ENCODE measurements at regions not wholly inside any gene's neighbourhood (a gene's known extent, or its start where the extent isn't known, plus 50 kb on each side); places are given as distances from the start of the nearest gene placed in this dataset.

- Histone ChIP-seq H3K4me1 (ENCODE audit: insufficient read depth, low read length) (peaks cover 7% of the 10 kb centered on the region), H3K9ac (ENCODE audit: low read length) (no peak overlapping the region), H3K27ac (ENCODE audit: low read depth, low read length) (no peak overlapping the region), H3K79me2 (ENCODE audit: insufficient read depth, low read length) (no peaks in the 10 kb centered on the region), H3K4me2 (ENCODE audit: low read length) (no peak overlapping the region), H2AFZ (ENCODE audit: low read depth, low read length) (no peak overlapping the region), H3K36me3 (ENCODE audit: insufficient read depth, low read length) (no peaks in the 10 kb centered on the region), H3K27me3 (ENCODE audit: insufficient read depth, low read length) (no peaks in the 10 kb centered on the region), H3K4me3 (ENCODE audit: insufficient read depth, low read depth, low read length) (no peak overlapping the region), H4K20me1 (ENCODE audit: insufficient read depth, low read length) (no peaks in the 10 kb centered on the region), H3K9me3 (ENCODE audit: insufficient read depth, low read depth, low read length) (peaks cover 6% of the 10 kb centered on the region)
- H3K27ac Mint-ChIP-seq (ENCODE audit: unreplicated experiment), result no peak overlapping the region
- H3K4me1 Mint-ChIP-seq (ENCODE audit: low read depth, unreplicated experiment), result peaks cover 8% of the 10 kb centered on the region
- H3K36me3 Mint-ChIP-seq (ENCODE audit: low read depth, unreplicated experiment), result no peaks in the 10 kb centered on the region
- TF ChIP-seq CTCF (IDR thresholded peaks at IDR 0.05; ENCODE audit: insufficient read depth, low read depth, low read length), result no peak
- no peak for TF ChIP-seq EZH2 (IDR thresholded peaks at IDR 0.05; ENCODE audit: insufficient read depth, low read length)
- peaks cover 2% of the 10 kb centered on the region for H3K27me3 Mint-ChIP-seq (ENCODE audit: low read depth, unreplicated experiment)
- no peak for DNase-seq (ENCODE audit: low read depth)
- FAIRE-seq, result no peak
- peaks cover 7% of the 10 kb centered on the region for H3K9me3 Mint-ChIP-seq (ENCODE audit: unreplicated experiment)
- H3K4me3 Mint-ChIP-seq (ENCODE audit: unreplicated experiment), result no peak overlapping the region
These were observed 188.5 kb downstream of the SPRY1 start for GRCh38 chr4:123585111-123585510.

GRCh38 chr4:123587983-123588494, 191.4 kb downstream of the SPRY1 start:
- FAIRE-seq, result peak; percentile 20
- Histone ChIP-seq H3K4me3 (ENCODE audit: insufficient read depth, low read depth, low read length) (no peak overlapping the region), H3K27ac (ENCODE audit: low read depth, low read length) (peak overlapping the region; percentile 22), H3K4me2 (ENCODE audit: low read length) (peak overlapping the region; percentile 29), H3K4me1 (ENCODE audit: insufficient read depth, low read length) (peaks cover 7% of the 10 kb centered on the region), H2AFZ (ENCODE audit: low read depth, low read length) (peak overlapping the region; percentile 3), H3K9me3 (ENCODE audit: insufficient read depth, low read depth, low read length) (no peaks in the 10 kb centered on the region), H4K20me1 (ENCODE audit: insufficient read depth, low read length) (no peaks in the 10 kb centered on the region), H3K9ac (ENCODE audit: low read length) (peak overlapping the region; percentile 41), H3K36me3 (ENCODE audit: insufficient read depth, low read length) (no peaks in the 10 kb centered on the region), H3K79me2 (ENCODE audit: insufficient read depth, low read length) (no peaks in the 10 kb centered on the region), H3K27me3 (ENCODE audit: insufficient read depth, low read length) (no peaks in the 10 kb centered on the region)
- Mint-ChIP-seq H3K9me3 (ENCODE audit: unreplicated experiment) (no peaks in the 10 kb centered on the region), H3K4me1 (ENCODE audit: low read depth, unreplicated experiment) (peaks cover 8% of the 10 kb centered on the region), H3K27me3 (ENCODE audit: low read depth, unreplicated experiment) (peaks cover 2% of the 10 kb centered on the region), H3K36me3 (ENCODE audit: low read depth, unreplicated experiment) (no peaks in the 10 kb centered on the region), H3K27ac (ENCODE audit: unreplicated experiment) (peak overlapping the region; percentile 47), H3K4me3 (ENCODE audit: unreplicated experiment) (no peak overlapping the region)
- TF ChIP-seq CTCF (IDR thresholded peaks at IDR 0.05; ENCODE audit: insufficient read depth, low read depth, low read length), result no peak
- no peak for TF ChIP-seq EZH2 (IDR thresholded peaks at IDR 0.05; ENCODE audit: insufficient read depth, low read length)
- peak; percentile 48 for DNase-seq (ENCODE audit: low read depth)

GRCh38 chr4:123588631-123589241, 192.1 kb downstream of the SPRY1 start:
- H3K27me3 Mint-ChIP-seq (ENCODE audit: low read depth, unreplicated experiment), result peaks cover 2% of the 10 kb centered on the region
- Histone ChIP-seq H2AFZ (ENCODE audit: low read depth, low read length) (no peak overlapping the region), H3K4me1 (ENCODE audit: insufficient read depth, low read length) (peaks cover 7% of the 10 kb centered on the region), H4K20me1 (ENCODE audit: insufficient read depth, low read length) (no peaks in the 10 kb centered on the region), H3K4me3 (ENCODE audit: insufficient read depth, low read depth, low read length) (no peak overlapping the region), H3K36me3 (ENCODE audit: insufficient read depth, low read length) (no peaks in the 10 kb centered on the region), H3K27ac (ENCODE audit: low read depth, low read length) (peak overlapping the region; percentile 22), H3K79me2 (ENCODE audit: insufficient read depth, low read length) (no peaks in the 10 kb centered on the region), H3K27me3 (ENCODE audit: insufficient read depth, low read length) (no peaks in the 10 kb centered on the region), H3K4me2 (ENCODE audit: low read length) (peak overlapping the region; percentile 29), H3K9me3 (ENCODE audit: insufficient read depth, low read depth, low read length) (no peaks in the 10 kb centered on the region), H3K9ac (ENCODE audit: low read length) (peak overlapping the region; percentile 41)
- H3K36me3 Mint-ChIP-seq (ENCODE audit: low read depth, unreplicated experiment), result no peaks in the 10 kb centered on the region
- TF ChIP-seq CTCF (IDR thresholded peaks at IDR 0.05; ENCODE audit: insufficient read depth, low read depth, low read length) (no peak), EZH2 (IDR thresholded peaks at IDR 0.05; ENCODE audit: insufficient read depth, low read length) (no peak)
- no peaks in the 10 kb centered on the region for H3K9me3 Mint-ChIP-seq (ENCODE audit: unreplicated experiment)
- H3K4me1 Mint-ChIP-seq (ENCODE audit: low read depth, unreplicated experiment), result peaks cover 8% of the 10 kb centered on the region
- no peak overlapping the region for H3K27ac Mint-ChIP-seq (ENCODE audit: unreplicated experiment)
- FAIRE-seq (peak; percentile 82), DNase-seq (ENCODE audit: low read depth) (peak; percentile 81)
- no peak overlapping the region for H3K4me3 Mint-ChIP-seq (ENCODE audit: unreplicated experiment)
